HG03432 (cell line): ENCODE measurements at regions not wholly inside any gene's neighbourhood (a gene's known extent, or its start where the extent isn't known, plus 50 kb on each side); places are given as distances from the start of the nearest gene placed in this dataset.

ENCODE experiments used
- ATAC-seq: cut with Tn5 transposase; IDR thresholded peaks from one replicate; pipeline ENCODE4 v1.9.1; 2021; ENCODE audit warnings: mild to moderate bottlenecking, moderate library complexity; ENCODE audit not compliant: unreplicated experiment

DNA sequence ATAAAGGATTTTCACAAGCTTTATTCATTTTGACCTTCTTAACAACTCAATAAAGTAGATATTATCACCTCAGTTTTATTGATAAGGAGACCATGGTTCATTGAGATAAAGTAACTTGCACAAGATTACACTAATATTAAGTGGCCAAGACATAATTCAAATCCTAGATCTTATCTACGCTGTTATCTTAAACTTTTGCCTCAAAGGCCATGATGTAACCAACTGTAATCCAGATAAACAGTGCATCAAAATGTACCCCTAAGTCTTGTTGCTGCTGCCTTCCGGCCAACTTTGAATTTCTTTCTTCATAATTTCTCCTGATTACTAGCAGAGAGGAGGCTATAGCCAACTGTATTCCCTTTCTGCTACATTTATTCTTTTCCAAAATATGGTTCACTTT is 1094.8 kb upstream of the PIK3C3 start:
- ATAC-seq: no peak

- no peak for ATAC-seq
Observed at GRCh38 chr18:40855661-40856060, 1099.4 kb upstream of the PIK3C3 start.

DNA sequence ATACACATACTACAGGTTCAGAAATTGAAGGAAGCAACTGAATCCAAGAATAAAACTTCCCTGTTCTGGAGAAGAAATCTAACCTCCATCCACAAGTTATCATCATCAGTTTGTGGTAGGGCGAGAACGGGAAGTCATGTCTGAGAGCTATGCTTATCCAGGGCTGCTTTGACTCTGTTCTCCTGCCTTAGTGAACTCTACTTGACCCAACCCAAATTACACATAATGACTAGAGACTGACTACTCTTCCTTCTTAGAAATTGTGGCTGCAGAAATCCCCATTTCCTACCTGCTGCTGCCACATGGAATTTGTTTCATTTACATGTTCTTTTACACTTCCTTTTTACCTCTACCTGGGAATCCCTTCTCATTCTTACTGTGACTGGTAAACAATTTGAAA is 1102.6 kb upstream of the PIK3C3 start:
- no peak for ATAC-seq

GRCh38 chr18:40851014-40851429 is 1104.0 kb upstream of the PIK3C3 start:
- no peak for ATAC-seq

- no peak for ATAC-seq
Observed at GRCh38 chr18:40849886-40850285, 1105.1 kb upstream of the PIK3C3 start.

- no peak for ATAC-seq
Observed at GRCh38 chr18:40841467-40841866, 1113.6 kb upstream of the PIK3C3 start.

DNA sequence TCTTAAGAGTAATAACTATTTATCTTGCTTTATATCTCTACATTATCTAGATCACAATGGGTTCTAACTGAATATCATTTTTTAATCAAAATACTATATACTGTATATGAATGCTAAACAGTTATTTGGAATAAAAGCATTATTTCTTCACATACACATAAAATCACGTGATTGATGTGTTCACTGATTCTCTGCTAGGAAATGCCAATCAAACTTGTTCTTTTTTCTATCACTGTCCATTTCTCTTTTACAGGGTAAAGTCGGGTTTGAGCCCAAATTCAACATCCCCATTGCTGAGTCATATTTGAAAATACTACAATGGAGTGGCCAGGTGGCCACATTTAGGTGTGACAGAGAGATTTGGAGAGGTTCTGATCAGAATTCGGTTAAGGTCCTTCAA is 1114.0 kb upstream of the PIK3C3 start:
- ATAC-seq: no peak

- ATAC-seq: no peak
Observed at GRCh38 chr18:40832362-40832761, 1122.7 kb upstream of the PIK3C3 start.

GRCh38 chr18:40824291-40824690 is 1130.7 kb upstream of the PIK3C3 start:
- ATAC-seq: no peak

DNA sequence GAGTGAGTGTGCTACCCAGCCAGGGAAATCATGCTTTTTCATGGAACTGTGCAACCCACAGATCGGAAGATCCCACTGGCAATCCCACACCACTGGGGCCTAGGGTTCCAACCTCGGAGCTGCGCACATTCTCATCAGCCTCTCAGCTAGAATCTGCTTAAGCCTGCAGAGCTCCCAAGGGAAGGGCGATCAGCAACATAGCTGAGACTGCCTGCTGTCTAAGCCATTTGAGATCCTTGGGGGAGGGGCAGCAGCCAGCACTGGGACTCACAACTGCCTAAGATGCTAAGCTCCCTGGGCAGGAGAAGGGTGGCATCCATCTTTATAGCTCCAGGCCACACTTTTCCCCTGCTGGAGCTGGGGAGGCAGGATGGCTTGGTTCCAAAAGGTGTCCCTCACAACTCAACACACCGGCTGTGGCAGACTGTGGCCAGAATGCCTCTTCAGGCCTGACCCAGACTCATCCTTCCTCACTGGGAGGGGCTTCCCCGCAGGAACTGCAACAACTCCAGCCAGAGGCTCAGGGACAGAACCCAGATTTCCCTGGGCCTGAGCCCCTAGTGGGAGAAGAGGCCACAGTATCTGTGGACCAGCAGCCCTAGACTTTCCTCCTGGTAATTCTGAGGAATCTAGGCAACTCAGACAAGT is 1133.3 kb upstream of the PIK3C3 start:
- ATAC-seq: no peak

- no peak for ATAC-seq
Observed at GRCh38 chr18:40812981-40813515, 1142.0 kb upstream of the PIK3C3 start.

- ATAC-seq: no peak
Observed at GRCh38 chr18:40810372-40810771, 1144.7 kb upstream of the PIK3C3 start.

GRCh38 chr18:40789286-40789685 is 1165.7 kb upstream of the PIK3C3 start:
- no peak for ATAC-seq

DNA sequence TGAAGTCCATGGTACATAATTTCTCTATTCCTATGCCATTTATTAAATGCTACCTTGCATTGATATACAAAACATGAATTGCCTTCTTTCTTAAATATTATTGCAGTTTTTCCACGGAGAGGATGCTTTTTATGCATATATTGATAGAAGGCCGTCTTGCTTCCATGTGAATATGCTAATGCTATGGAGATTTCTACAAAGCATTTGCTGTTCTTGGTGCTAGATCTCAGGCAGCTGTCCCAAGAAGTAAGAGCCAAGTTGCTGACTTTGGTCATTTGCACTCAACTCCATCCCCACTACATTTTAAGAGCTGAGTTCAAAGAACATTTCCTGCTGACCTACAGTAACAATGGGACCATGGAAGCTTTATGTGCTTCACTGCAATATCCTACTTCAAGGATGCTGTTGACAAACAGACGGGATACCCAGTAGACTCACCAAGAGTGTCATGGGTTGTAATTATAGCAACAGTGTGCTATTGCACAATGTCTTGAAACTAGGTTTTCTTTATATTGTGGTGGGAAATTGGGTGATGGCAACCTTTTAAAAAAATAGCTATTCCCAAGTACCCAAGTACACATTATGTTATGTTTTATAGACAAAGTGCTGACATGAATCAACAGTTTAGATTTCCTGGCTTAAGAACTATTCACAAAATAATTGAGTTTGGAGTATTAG is 1172.4 kb upstream of the PIK3C3 start:
- ATAC-seq: no peak

GRCh38 chr18:40769786-40770185 is 1185.2 kb upstream of the PIK3C3 start:
- ATAC-seq: no peak

DNA sequence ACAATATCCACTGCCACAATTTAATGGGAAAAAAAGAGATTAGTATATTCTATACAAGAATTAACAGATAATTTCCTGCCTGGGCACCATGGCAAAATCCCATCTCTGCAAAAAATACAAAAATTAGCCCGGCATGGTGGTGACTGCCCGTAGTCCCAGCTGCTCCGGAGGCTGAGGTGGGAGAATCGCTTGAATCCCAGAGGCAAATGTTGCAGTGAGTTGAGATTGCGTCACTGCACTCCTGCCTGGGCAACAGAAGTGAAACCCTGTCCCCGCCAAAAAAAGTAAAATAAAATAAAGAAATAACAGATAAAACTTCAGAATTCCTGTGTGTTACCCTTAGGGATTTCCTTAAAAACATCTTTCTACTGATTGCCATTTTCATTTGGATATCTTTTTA is 1194.8 kb upstream of the PIK3C3 start:
- no peak for ATAC-seq

GRCh38 chr18:40754477-40754876 is 1200.6 kb upstream of the PIK3C3 start:
- ATAC-seq: no peak

DNA sequence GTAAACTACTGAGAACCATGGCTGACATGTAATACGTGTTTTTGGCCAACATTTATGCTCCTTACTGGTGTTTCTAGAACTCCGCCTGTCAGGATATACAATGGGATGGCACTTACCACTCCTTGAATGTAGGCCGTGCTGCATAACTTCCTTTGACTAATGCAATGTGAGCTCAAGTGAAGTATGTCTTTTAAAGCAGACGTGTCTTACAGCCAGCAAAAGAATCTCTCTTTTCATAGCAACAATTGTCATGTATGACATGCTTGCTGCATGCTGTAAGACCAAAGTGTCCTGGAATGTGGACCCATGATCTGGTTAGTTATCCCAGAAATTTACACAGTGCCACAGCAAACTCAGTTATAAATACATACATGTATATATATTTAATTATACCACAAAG is 1202.7 kb upstream of the PIK3C3 start:
- no peak for ATAC-seq

DNA sequence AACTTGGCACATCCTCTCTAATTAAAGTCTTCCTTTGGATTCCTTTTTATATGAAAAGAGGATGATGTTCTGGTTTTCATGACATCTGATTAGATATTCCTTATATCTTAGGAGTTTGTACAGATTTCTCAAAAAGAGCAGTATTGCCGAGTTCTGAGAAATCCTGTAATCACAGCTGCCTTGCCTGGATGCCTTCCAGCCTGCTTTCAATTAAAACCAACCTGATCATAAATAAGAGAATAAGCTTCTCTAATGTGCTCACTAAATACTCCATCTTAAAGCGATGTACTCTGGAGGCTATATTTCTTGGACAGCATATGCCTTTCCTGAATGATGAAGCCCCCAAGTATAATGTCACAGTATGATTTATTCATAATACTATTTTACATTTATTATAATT is 1203.8 kb upstream of the PIK3C3 start:
- ATAC-seq: no peak

DNA sequence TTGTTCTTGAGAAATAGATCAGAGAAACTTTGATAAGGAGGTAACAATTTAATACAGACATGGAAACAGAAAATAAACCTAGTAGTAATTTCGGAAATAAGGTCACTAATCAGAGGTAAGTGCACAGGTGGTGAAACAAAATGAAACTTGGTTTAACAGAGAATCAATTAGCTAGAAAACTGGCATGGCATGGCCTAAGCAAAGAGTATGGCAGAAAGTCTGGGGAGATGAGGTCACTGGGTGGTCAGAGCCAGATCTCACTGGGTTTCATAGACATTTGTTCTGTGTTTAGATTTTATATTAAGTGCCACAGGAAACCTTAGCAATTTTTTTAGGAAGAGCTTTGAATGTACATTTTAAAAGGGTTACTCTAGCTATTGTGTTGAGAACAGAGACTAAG is 1216.0 kb upstream of the PIK3C3 start:
- no peak for ATAC-seq

- peak; percentile 96 for ATAC-seq
Observed at GRCh38 chr18:40738321-40738880, 1216.6 kb upstream of the PIK3C3 start.

DNA sequence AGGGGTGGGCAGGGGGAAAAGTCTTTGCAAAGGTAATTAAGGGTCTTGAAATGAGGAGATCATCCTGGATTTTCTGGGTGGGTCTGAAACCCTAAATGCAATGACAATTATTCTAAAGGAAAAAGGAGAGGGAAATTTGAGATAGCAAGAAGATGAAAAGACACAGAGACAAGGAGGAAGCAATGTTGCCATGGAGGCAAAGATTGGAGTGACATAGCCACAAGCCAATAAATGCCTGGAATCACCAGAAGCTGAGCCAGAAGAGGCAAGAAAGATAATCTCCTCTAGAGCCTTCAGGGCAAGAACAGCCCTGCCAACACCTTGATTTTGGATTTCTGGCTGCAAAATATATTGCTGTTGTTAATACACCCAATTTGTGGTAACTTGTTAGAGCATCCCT is 1246.3 kb upstream of the PIK3C3 start:
- ATAC-seq: no peak
